ENCODE measurements at regions not wholly inside any gene's neighbourhood (a gene's known extent, or its start where the extent isn't known, plus 50 kb on each side); places are given as distances from the start of the nearest gene placed in this dataset.
"Not testable (repeated sequence)": the region's sequence is repeated elsewhere in the genome, so short reads cannot be mapped to it uniquely, and the experiment has no call there.

GRCh38 chr10:80013139-80013538, 64.2 kb upstream of the SFTPD start:
- TF ChIP-seq MXI1 (IDR thresholded peaks at IDR 0.05; ENCODE audit: borderline replicate concordance, low read depth, low read length); CEBPB (IDR thresholded peaks at IDR 0.05; ENCODE audit: low read depth, low read length); POLR2A (IDR thresholded peaks at IDR 0.05; ENCODE audit: low read depth, low read length); SMC3 (IDR thresholded peaks at IDR 0.05; ENCODE audit: low read depth, low read length); CHD1 (IDR thresholded peaks at IDR 0.05; ENCODE audit: low read depth, low read length); BHLHE40 (IDR thresholded peaks at IDR 0.05; ENCODE audit: low read depth, low read length); FOS (IDR thresholded peaks at IDR 0.05; ENCODE audit: low read depth, low read length); RCOR1 (IDR thresholded peaks at IDR 0.05; ENCODE audit: insufficient replicate concordance, low read length); RAD21 (IDR thresholded peaks at IDR 0.05; ENCODE audit: low read length); RFX5 (IDR thresholded peaks at IDR 0.05; ENCODE audit: low read depth, low read length): not testable (repeated sequence)
- TF ChIP-seq, protein P1, sequence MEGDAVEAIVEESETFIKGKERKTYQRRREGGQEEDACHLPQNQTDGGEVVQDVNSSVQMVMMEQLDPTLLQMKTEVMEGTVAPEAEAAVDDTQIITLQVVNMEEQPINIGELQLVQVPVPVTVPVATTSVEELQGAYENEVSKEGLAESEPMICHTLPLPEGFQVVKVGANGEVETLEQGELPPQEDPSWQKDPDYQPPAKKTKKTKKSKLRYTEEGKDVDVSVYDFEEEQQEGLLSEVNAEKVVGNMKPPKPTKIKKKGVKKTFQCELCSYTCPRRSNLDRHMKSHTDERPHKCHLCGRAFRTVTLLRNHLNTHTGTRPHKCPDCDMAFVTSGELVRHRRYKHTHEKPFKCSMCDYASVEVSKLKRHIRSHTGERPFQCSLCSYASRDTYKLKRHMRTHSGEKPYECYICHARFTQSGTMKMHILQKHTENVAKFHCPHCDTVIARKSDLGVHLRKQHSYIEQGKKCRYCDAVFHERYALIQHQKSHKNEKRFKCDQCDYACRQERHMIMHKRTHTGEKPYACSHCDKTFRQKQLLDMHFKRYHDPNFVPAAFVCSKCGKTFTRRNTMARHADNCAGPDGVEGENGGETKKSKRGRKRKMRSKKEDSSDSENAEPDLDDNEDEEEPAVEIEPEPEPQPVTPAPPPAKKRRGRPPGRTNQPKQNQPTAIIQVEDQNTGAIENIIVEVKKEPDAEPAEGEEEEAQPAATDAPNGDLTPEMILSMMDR (conservative IDR thresholded peaks at IDR 0.05; ENCODE audit: low read depth, low read length), result not testable (repeated sequence)
- TF ChIP-seq, protein P2, sequence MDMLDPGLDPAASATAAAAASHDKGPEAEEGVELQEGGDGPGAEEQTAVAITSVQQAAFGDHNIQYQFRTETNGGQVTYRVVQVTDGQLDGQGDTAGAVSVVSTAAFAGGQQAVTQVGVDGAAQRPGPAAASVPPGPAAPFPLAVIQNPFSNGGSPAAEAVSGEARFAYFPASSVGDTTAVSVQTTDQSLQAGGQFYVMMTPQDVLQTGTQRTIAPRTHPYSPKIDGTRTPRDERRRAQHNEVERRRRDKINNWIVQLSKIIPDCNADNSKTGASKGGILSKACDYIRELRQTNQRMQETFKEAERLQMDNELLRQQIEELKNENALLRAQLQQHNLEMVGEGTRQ (IDR thresholded peaks at IDR 0.05; ENCODE audit: low read depth, low read length), result not testable (repeated sequence)
- TF ChIP-seq, protein P3, sequence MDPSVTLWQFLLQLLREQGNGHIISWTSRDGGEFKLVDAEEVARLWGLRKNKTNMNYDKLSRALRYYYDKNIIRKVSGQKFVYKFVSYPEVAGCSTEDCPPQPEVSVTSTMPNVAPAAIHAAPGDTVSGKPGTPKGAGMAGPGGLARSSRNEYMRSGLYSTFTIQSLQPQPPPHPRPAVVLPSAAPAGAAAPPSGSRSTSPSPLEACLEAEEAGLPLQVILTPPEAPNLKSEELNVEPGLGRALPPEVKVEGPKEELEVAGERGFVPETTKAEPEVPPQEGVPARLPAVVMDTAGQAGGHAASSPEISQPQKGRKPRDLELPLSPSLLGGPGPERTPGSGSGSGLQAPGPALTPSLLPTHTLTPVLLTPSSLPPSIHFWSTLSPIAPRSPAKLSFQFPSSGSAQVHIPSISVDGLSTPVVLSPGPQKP (IDR thresholded peaks at IDR 0.05; ENCODE audit: borderline replicate concordance, low read depth, low read length), result not testable (repeated sequence)
